ENCODE measurements at regions not wholly inside any gene's neighbourhood (a gene's known extent, or its start where the extent isn't known, plus 50 kb on each side); places are given as distances from the start of the nearest gene placed in this dataset.

DNA sequence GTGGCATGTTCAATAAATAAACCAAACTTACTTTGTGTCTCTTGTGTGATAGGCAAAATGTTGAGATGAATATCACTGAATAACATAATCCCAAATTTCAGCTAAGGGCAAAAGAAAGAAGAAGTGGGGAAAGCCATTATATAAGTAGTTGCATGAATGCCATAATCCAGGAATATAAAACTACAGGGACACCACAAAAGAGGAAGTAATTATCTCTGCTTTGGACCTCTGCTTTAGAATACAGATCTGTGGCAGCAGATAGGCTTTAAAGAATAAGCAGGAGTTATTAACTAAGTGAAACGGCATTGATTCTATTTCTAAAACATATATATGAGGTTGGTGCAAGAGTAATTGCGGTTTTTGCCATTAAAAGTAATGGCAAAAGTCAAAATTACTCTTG is 288.5 kb upstream of the SNX7 start:
- Histone ChIP-seq H3F3A (ENCODE audit: insufficient read depth) (no peaks in the 10 kb centered on the region), H3K27me3 (replicated peaks; ENCODE audit: insufficient read depth) (no peaks in the 10 kb centered on the region), H3K4me3 (no peak overlapping the region), H3K9me3 (ENCODE audit: low read depth) (no peaks in the 10 kb centered on the region), H3K79me2 (ENCODE audit: insufficient read depth) (no peaks in the 10 kb centered on the region), H4K20me1 (ENCODE audit: insufficient read depth) (no peaks in the 10 kb centered on the region), H3K27ac (no peak overlapping the region), H3K4me1 (ENCODE audit: insufficient read depth) (no peaks in the 10 kb centered on the region), H3K4me2 (ENCODE audit: unreplicated experiment) (no peak overlapping the region), H2AFZ (no peak overlapping the region), H3K9me2 (ENCODE audit: insufficient read depth) (no peaks in the 10 kb centered on the region; the same call in 1 of the 2 replicates), H3K36me3 (ENCODE audit: low read depth) (no peaks in the 10 kb centered on the region), H3K9ac (no peak overlapping the region)
- in situ Hi-C loops (cut with MboI) = no loop called here
- no peak for DNase-seq
- TF ChIP-seq EZH2phosphoT487 (IDR thresholded peaks at IDR 0.05; ENCODE audit: insufficient read depth, low read depth) (no peak), EZH2 (IDR thresholded peaks at IDR 0.05; ENCODE audit: insufficient read depth, poor library complexity, severe bottlenecking) (no peak)
- WGBS, 2 experiments (ENCODE audit: low coverage in 1 of 2, low lambda C conversion rate in 2 of 2, missing lambda C conversion rate in 2 of 2) = 83 to 95% methylated on average over 2 of the region's 2 CpGs

DNA sequence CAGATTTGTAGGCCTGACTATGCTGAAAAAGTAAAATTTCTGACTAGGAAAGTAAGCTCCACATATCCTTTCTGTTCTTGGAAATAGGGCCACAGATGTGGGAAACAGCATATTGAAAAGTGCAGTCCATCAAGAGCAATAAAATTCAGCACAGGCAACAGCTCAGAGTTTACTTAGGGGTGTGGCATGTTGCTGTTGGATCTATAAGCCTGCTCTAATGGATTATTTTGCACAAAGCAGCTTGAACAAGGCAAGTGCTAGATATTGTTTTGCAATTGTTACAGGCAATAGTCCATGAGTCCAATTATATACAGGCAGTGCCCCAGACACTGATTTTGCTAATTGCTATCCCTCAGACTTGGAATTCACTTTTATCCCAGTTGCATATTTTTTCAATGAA is 289.8 kb upstream of the SNX7 start:
- Histone ChIP-seq H3K36me3 (ENCODE audit: low read depth) (no peaks in the 10 kb centered on the region), H2AFZ (no peak overlapping the region), H3K9me3 (ENCODE audit: low read depth) (no peaks in the 10 kb centered on the region), H3K27me3 (replicated peaks; ENCODE audit: insufficient read depth) (no peaks in the 10 kb centered on the region), H3K4me2 (ENCODE audit: unreplicated experiment) (no peak overlapping the region), H4K20me1 (ENCODE audit: insufficient read depth) (no peaks in the 10 kb centered on the region), H3K27ac (no peak overlapping the region), H3K4me1 (ENCODE audit: insufficient read depth) (no peaks in the 10 kb centered on the region), H3K9me2 (ENCODE audit: insufficient read depth) (no peaks in the 10 kb centered on the region), H3K9ac (no peak overlapping the region), H3K79me2 (ENCODE audit: insufficient read depth) (no peaks in the 10 kb centered on the region), H3F3A (ENCODE audit: insufficient read depth) (no peaks in the 10 kb centered on the region), H3K4me3 (no peak overlapping the region)
- no peak for TF ChIP-seq EZH2 (IDR thresholded peaks at IDR 0.05; ENCODE audit: insufficient read depth, poor library complexity, severe bottlenecking)
- TF ChIP-seq EZH2phosphoT487 (IDR thresholded peaks at IDR 0.05; ENCODE audit: insufficient read depth, low read depth) = no peak
- DNase-seq = no peak
- in situ Hi-C loops (cut with MboI) = no loop called here

DNA sequence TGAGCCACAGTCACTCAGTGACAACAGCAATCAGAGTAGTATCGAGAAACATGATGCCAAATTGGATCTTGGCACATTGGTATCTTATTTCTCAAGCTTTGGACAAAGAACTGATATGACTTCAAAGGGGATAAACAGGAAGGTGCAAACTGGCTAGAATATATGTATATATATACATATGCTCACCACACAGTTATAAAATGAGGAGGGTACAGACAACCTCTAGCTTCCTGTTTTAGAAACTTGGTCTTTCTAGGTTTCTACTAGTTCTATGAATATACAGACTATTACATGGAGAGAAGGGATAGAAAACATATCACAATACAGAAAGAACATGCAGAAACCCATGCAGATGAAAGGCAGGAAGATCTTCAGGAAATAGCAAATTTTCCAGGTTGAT is 292.1 kb upstream of the SNX7 start:
- Histone ChIP-seq H3K9me2 (ENCODE audit: insufficient read depth) (no peaks in the 10 kb centered on the region), H3K27me3 (replicated peaks; ENCODE audit: insufficient read depth) (no peaks in the 10 kb centered on the region), H3K27ac (no peak overlapping the region), H3K4me3 (no peak overlapping the region), H3K9me3 (ENCODE audit: low read depth) (no peaks in the 10 kb centered on the region), H3K4me1 (ENCODE audit: insufficient read depth) (no peaks in the 10 kb centered on the region), H3K4me2 (ENCODE audit: unreplicated experiment) (no peak overlapping the region), H3F3A (ENCODE audit: insufficient read depth) (no peaks in the 10 kb centered on the region), H3K36me3 (ENCODE audit: low read depth) (no peaks in the 10 kb centered on the region), H3K9ac (no peak overlapping the region), H4K20me1 (ENCODE audit: insufficient read depth) (no peaks in the 10 kb centered on the region), H3K79me2 (ENCODE audit: insufficient read depth) (no peaks in the 10 kb centered on the region), H2AFZ (no peak overlapping the region)
- no peak for DNase-seq
- in situ Hi-C loops (cut with MboI) = no loop called here
- 46 to 65% methylated on average over 1 of the region's 1 CpG for WGBS, 2 experiments (ENCODE audit: low coverage in 1 of 2, low lambda C conversion rate in 2 of 2, missing lambda C conversion rate in 2 of 2)
- TF ChIP-seq EZH2 (IDR thresholded peaks at IDR 0.05; ENCODE audit: insufficient read depth, poor library complexity, severe bottlenecking) (no peak), EZH2phosphoT487 (IDR thresholded peaks at IDR 0.05; ENCODE audit: insufficient read depth, low read depth) (no peak)

DNA sequence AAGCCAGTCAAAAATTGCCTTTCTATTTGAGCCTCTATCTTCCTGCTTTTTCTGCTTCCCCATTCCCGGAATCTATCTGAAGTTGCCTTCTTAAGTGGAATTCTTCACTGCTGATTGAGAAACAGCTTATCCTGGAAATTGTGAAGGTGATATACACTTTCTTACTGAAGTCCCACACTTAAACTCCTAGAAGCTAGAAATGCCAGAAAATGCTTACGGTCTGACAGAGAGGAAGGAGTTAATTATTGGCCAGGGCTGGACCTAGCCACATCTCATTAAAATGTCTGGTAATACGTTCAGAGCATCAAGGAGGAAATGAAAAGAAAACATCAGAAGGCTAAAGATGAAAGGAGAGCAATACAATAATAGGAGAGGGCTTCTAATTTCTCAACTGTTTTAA is 292.5 kb upstream of the SNX7 start:
- no peak overlapping the region for H3K27ac ChIP-seq
- H3K4me2 ChIP-seq (ENCODE audit: unreplicated experiment) = no peak overlapping the region
- H3K9me2 ChIP-seq (ENCODE audit: insufficient read depth) = no peaks in the 10 kb centered on the region
- WGBS, 2 experiments (ENCODE audit: low coverage in 1 of 2, low lambda C conversion rate in 2 of 2, missing lambda C conversion rate in 2 of 2) = 82 to 84% methylated on average over 3 of the region's 3 CpGs
- in situ Hi-C loops (cut with MboI) = no loop called here
- H4K20me1 ChIP-seq (ENCODE audit: insufficient read depth) = no peaks in the 10 kb centered on the region
- H3K9me3 ChIP-seq (ENCODE audit: low read depth) = no peaks in the 10 kb centered on the region
- H3K36me3 ChIP-seq (ENCODE audit: low read depth) = no peaks in the 10 kb centered on the region
- TF ChIP-seq EZH2phosphoT487 (IDR thresholded peaks at IDR 0.05; ENCODE audit: insufficient read depth, low read depth) = no peak
- TF ChIP-seq EZH2 (IDR thresholded peaks at IDR 0.05; ENCODE audit: insufficient read depth, poor library complexity, severe bottlenecking) = no peak
- H3K27me3 ChIP-seq (replicated peaks; ENCODE audit: insufficient read depth) = no peaks in the 10 kb centered on the region
- H3K4me3 ChIP-seq = no peak overlapping the region
- no peak overlapping the region for H2AFZ ChIP-seq
- no peaks in the 10 kb centered on the region for H3K79me2 ChIP-seq (ENCODE audit: insufficient read depth)
- no peaks in the 10 kb centered on the region for H3K4me1 ChIP-seq (ENCODE audit: insufficient read depth)
- no peak overlapping the region for H3K9ac ChIP-seq
- H3F3A ChIP-seq (ENCODE audit: insufficient read depth) = no peaks in the 10 kb centered on the region
- DNase-seq = no peak

DNA sequence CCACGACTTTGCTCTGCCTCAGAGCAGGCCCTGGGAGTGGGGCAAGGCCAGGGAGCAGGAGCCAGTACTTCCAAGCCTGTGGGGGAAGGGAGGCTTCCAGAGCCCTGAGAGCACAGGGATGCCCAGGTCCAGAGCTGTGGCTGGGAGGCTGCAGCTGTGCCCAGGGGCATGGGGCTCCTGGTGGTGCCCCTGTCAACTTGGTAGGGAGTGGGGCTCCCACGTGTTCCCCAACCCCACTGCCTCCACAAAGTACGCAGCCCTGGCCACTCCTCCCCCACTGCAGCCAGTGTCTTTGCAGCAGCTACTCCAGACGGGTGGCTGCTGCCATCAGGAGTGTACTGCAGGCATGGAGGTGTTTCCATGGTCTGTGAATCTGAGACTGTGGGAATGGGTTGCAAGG is 294.1 kb upstream of the SNX7 start:
- WGBS, 2 experiments (ENCODE audit: low coverage in 1 of 2, low lambda C conversion rate in 2 of 2, missing lambda C conversion rate in 2 of 2) = 69 to 81% methylated on average over 4 of the region's 4 CpGs
- H3F3A ChIP-seq (ENCODE audit: insufficient read depth) = no peaks in the 10 kb centered on the region
- no peak overlapping the region for H3K27ac ChIP-seq
- in situ Hi-C loops (cut with MboI) = no loop called here
- TF ChIP-seq EZH2phosphoT487 (IDR thresholded peaks at IDR 0.05; ENCODE audit: insufficient read depth, low read depth) (no peak), EZH2 (IDR thresholded peaks at IDR 0.05; ENCODE audit: insufficient read depth, poor library complexity, severe bottlenecking) (no peak)
- H3K9me3 ChIP-seq (ENCODE audit: low read depth) = no peaks in the 10 kb centered on the region
- no peaks in the 10 kb centered on the region for H3K36me3 ChIP-seq (ENCODE audit: low read depth)
- no peaks in the 10 kb centered on the region for H3K9me2 ChIP-seq (ENCODE audit: insufficient read depth)
- H3K27me3 ChIP-seq (replicated peaks; ENCODE audit: insufficient read depth) = no peaks in the 10 kb centered on the region
- H3K9ac ChIP-seq = no peak overlapping the region
- no peak overlapping the region for H3K4me2 ChIP-seq (ENCODE audit: unreplicated experiment)
- no peak overlapping the region for H2AFZ ChIP-seq
- H3K4me3 ChIP-seq = no peak overlapping the region
- no peak for DNase-seq
- no peaks in the 10 kb centered on the region for H4K20me1 ChIP-seq (ENCODE audit: insufficient read depth)
- H3K4me1 ChIP-seq (ENCODE audit: insufficient read depth) = no peaks in the 10 kb centered on the region
- H3K79me2 ChIP-seq (ENCODE audit: insufficient read depth) = no peaks in the 10 kb centered on the region
